NCI-H526 treated with DMSO at 0.1 percent for 48 hours (cell line): ENCODE measurements at regions not wholly inside any gene's neighbourhood (a gene's known extent, or its start where the extent isn't known, plus 50 kb on each side); places are given as distances from the start of the nearest gene placed in this dataset.
"Not testable (repeated sequence)": the region's sequence is repeated elsewhere in the genome, so short reads cannot be mapped to it uniquely, and the experiment has no call there.

Experiments used
- DNase-seq: peaks from one replicate; lab custom pipeline; 2025; lab: John Stamatoyannopoulos, UW

- DNase-seq = no peak
These were observed 153.5 kb downstream of the HHIP start for GRCh38 chr4:144799486-144799885.

DNA sequence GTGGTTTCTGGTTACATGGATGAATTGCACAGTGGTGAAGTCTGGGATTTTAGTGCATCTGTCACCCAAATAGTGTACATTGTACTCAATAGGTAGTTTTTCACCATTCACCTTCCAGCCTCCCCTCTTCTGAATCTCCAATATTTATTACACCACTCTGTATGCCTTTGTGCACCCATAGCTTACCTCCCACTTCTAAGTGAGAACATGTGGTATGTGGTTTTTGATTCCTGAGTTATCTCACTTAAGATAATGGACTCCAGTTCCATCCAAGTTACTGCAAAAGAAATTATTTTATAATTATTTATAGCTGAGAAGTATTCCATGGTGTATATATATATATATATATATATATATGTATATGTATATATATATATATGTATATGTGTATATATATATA, 155.8 kb downstream of the HHIP start:
- DNase-seq = no peak

DNA sequence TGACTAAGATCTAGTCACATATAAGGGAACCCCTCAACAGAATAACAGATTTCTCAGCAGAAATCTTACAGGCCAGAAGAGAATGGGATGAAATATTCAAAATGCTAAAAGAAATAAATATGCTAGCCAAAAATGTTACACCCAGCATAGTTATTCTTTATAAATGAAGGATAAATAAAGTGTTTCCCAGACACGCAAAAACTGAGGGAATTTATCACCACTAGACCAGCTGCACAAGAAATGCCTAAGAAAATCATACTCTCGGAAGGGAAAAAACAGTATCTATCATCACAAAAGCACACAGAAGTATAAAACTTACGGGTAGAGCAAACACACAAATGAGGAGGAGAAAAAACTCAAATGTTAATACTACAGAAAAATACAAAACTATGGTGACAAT, 162.1 kb downstream of the HHIP start:
- DNase-seq = no peak

DNA sequence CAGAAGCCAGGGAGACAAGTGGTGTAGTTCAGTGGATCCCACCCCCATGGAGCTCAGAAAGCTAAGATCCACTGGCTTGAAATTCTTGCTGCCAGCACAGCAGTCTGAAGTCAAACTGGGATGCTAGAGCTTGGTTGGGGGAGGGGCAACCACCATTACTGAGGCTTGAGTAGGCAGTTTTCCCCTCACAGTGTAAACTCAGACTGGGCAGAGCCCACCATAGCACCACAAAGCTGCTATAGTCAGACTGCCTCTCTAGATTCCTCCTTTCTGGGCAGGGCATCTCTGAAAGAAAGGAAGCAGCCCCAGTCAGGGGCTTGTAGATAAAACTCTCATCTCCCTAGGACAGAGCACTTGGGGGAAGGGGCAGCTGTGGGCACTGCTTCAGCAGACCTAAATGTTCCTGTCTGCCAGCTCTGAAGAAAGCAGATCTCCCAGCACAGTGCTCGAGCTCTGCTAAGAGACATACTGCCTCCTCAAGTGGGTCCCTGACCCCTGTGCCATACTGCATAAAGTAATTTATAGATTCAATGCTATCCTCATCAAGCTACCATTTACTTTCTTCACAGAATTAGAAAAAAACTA, 163.2 kb downstream of the HHIP start:
- DNase-seq = no peak

DNA sequence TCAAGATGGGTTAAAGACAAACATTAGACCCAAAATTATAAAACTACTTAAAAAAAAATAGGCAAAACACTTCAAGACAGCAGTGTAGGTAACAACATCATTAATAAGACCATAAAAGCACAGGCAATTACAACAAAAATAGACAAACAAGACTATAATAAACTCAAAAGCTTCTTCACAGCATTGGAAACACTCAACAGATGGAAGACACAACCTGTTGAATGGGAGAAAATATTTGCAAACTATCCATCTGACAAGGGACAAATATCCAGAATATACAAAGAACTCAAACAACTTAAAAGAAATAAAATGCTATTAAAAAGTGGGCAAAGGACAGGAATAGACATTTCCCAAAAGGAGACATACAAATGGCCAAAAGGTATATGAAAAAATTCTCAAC, 170.7 kb downstream of the HHIP start:
- DNase-seq = no peak

GRCh38 chr4:144817081-144817480, 171.1 kb downstream of the HHIP start:
- DNase-seq = no peak

- no peak for DNase-seq
These were observed 172.2 kb downstream of the HHIP start for GRCh38 chr4:144818136-144818535.

GRCh38 chr4:144819591-144819990, 173.6 kb downstream of the HHIP start:
- no peak for DNase-seq

DNA sequence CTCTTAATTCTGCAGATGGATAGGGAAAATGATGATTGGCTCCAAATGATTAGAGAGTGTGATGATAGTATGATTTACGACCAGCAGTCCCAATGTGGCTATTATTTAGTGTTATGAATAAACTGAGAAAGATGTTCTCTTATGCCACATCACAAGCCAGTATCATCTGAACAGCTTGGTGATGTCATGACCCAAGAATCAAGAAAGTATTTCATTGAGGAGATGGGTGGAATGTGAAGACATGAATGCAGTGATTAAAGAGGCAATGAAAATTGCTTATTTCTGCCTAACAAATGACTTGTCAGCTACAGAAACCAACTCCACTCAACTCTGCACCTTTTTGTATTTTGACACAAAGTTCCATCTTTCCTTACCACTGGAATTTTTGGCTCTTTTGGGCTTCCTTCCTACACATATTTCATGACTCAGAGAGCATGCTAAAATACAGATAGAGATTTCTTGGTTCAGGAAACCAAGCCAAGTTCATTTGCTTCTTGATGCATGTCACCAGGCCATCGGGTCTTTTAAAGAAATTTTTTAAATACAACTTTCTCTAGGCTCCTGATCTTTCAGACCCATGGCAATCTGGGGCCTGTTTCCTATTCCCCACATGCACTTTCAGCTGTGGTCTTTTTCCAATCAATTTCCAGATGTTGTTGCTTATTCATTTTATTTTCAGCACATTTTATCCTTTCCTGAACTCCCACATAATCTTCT, 174.2 kb downstream of the HHIP start:
- no peak for DNase-seq

- DNase-seq = no peak
These were observed 174.8 kb downstream of the HHIP start for GRCh38 chr4:144820728-144821085.

DNA sequence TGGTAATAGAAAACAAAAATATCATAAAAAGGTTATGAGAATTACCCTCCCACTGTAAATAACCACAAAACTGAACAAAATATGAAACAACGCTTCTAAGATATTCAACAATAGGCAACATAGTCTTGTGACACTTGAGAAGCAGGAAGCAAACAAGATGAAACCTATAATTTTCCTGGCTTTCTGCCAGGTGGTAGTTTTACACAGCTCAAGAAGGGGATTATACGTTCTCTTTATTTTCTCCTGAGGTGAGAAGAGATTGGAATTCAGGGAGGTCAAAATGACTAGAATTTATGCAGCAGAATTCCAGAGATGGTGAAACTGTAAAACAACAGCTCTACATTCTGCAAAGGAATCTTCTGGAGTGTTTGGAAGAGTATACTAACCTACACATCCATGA, 186.0 kb downstream of the HHIP start:
- no peak for DNase-seq

- no peak for DNase-seq
These were observed 199.5 kb downstream of the HHIP start for GRCh38 chr4:144845411-144845810.

DNA sequence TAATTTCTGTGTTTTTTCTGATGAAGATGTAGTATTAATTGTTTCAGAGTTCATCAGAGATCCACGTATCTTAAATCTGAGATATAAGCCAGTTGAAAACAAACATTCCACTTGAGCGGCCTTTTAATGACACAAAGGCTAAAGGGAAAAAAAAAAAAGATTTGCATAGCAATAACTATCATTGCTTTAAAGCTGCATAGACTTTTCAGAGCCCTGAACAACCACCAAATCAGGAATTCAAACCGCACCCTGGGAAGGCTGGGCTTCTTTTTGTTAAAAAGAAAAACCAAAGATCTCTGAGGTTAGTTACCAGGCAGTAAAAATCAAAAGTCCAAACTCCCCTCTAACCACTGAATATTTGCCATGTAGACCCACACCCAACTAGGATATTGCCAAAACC, 206.0 kb downstream of the HHIP start:
- peak; percentile 56 for DNase-seq

- DNase-seq = no peak
These were observed 215.5 kb downstream of the HHIP start for GRCh38 chr4:144861471-144861870.

DNA sequence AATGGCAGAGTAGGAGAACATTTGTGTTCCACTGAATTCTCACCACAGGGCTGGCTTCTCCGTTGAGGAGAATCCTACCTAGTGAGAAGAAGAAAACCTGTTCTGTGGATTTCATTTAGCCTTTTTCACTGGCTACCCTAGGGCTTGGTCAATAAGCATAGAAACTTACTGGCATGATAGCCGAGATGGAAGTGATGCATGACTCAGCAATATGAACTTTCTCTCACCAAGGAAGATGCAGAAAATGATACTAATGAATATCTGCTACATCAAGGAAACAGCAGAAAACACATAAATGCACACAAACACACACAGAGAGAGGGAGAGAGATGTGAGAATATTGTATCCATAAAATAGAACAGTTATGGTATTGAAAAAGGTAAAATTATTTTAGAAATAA, 216.3 kb downstream of the HHIP start:
- no peak for DNase-seq

- not testable (repeated sequence) for DNase-seq
These were observed 218.9 kb downstream of the HHIP start for GRCh38 chr4:144864891-144865290.

GRCh38 chr4:144868309-144868708, 222.4 kb downstream of the HHIP start:
- DNase-seq = no peak

DNA sequence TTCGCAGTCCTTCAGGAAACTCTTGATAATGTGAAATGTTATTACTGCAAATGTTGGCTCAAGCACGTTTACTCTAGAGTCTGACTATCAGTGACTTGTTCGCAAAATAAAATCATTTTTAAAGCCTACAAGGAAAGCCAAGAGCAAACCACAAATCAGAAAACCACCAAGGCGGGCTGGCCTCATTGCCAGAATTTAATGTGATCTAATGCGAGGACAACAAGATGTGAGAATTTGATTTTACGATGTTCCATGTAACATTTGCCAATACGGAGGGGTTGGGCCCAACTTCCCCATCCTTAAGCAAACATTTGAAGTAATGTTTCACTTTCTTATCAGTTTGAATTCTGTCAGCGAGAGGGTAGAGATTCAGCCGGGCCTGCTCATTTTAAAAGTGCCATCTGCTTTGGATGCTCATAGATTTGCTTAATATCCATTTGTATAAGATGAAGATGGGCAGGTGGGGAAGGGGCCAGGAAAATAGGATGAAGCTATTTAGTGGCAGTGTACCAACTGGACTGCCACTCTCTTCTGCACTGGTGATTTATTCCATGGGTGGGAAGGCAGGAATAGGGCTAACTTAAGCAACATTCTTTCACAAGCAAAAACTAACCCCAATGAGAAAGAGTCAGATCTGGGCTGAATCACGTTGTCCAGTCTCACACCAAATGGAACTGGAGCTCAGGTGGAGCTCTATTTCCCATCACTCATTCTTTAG, 225.3 kb downstream of the ANAPC10 start:
- DNase-seq = no peak

DNA sequence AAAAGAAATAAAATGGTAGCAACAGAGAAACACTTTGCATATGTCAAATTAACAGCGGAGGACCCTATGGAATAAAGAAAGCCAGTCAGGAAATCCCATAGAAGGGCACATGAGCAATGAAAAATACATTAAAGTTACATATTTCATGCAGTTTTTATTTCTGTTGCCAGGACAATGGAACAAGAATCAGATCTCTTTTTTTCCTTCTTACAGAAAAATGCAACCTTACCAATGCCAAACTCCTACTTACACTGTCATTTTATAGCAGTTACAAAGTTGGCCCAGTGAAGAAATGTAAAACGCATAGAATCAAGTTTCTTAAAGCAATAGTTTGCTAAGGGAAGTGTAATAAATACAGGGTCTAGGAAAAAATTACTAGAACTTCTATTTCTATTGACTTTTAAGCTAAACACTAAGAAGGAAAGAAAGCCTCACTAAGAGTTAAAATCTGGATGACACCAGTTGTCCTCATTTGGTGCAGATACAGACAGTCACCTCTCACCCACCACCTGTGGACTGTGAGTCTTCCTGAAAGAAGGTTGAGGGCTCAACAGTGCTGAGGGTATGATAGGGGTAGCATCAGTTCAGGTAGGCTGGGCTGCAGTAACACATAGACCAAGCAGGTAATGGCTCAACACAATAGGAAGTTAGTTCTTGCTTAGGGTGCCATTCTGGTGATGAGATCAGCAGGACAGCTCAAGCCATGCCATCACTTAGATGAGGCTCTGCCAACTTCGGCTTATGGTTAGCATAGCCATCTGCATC, 224.6 kb downstream of the ANAPC10 start:
- no peak for DNase-seq

DNA sequence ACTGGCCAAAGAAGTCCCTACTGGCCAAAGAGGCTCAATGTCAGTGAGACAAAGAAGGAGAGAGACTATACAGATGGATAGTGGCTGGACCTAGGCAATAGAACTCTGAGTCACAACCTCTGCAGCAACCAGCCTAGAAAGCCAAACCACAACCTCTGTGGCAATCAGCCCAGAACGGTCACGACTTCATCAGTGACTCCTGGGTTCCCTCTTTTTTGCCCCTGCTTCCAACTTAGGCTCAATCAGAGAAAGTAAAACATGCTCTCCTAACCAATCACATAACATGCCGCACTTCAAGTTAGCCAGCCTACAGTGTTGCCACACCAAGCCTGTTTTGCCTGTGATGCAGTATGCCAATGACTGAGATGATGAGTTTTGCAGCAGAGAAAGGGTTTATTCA, 203.4 kb downstream of the ANAPC10 start:
- DNase-seq = no peak

DNA sequence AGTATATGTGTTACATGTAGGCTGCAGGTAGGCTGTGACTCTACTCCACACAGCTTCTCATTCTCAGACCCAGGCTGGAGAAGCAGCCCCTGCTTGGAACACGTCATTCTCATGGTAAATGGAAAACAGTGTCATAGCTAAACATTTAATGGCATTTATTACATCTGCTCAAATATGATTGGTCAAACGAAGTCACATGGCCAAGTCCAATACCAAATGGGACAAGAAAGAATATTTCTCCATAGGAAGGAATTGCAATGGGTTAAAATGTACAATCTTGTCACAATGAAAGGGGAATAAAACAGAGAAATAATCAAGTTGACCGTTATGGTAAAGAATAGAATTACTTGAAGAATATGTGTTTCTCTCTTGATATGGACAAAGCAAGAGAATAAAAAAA, 198.6 kb downstream of the ANAPC10 start:
- DNase-seq = no peak

DNA sequence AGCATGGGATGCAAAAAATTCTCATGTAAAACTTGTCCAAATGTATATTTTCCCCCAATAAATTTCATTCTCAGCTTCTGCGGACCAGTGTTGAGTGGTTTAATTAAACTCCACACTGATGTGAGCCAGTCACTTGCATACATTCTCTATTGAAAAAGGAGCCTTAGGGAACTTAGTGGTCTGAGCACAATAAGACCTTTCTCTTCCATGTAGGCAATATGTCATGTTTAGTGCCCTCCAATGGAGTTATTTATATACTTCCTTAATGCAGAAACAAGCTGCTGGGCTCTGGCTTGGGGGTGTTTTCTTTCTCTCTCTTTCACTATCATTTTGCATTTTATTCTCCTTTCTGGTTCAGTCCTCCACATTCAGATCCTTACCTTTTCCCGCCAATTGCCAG, 196.9 kb downstream of the ANAPC10 start:
- DNase-seq = no peak

DNA sequence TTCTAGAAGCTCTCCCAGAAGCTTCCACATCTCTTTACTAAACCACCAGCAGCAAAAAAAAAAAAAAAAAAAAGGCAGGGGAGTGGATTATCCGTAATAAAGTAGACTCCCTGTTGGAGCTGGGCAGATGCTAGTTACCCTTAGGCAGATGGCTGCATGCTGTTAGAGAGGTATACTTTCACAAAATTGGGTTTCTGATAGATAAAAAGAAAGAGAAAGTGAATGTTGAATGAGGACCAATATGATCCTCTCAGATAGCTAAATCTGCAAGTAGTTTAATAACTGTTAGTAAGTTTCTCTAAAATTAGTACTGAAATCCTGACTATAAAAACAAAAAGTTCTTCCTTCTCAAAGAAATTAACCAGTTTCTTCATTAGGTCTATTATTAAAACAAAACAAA, 195.4 kb downstream of the ANAPC10 start:
- no peak for DNase-seq
